NCI-H2081 treated with DMSO at 0.1 percent for 48 hours (cell line): ENCODE measurements at regions not wholly inside any gene's neighbourhood (a gene's known extent, or its start where the extent isn't known, plus 50 kb on each side); places are given as distances from the start of the nearest gene placed in this dataset.

Experiments used
- DNase-seq: peaks from one replicate; lab custom pipeline; 2025; lab: John Stamatoyannopoulos, UW

DNA sequence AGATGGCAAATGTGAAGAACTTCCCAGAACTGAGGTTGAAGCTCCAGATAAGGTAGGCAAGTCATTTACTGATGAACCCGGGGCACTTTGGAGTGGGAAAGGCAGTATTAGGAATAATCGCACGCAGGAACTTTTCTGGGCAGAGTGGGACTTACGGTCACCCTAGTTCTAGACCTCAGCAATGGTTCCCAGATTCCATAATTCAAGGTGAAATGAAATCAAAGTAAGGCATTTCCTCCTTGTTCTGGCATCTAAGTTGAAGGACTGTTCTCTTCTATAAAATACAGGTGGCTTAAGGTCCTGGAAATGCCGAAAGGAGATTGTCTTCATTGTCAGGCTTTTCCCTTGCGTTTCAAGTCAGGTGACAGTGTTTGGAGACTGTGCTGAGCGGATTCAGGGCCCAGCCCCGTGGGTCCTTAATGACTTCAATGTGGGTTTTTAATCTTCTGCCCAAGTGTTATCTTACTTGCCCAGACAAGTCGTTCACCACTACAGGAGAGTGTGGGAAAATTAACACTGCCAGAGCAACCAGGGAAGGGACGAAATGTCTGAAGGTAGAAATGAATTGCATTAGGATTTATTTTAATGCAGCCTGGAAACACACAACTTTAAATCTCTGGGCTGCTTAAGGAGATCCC, 52.1 kb upstream of the STOX2 start:
- DNase-seq = no peak

DNA sequence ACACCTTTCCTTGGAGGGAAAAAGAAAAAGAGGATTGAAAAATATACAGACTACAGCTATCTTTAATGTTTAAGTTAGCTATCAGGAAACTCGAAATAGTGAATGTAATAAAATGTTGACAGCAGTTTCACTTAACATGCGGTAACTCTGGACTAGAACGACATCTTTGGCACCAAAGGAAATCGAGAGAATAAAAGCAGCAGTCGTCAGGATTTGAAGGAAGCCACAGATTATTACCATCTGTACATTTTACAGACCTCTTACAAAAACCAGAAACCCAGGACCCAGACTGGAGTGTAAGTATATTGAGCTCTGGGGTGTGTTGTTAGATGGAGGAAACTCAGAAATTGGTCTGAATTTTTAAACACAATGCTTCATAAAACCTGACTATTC, 51.6 kb upstream of the STOX2 start:
- no peak for DNase-seq
